Fibroblast of villous mesenchyme (primary cell): ENCODE measurements at regions not wholly inside any gene's neighbourhood (a gene's known extent, or its start where the extent isn't known, plus 50 kb on each side); places are given as distances from the start of the nearest gene placed in this dataset.

Experiments used
- DNase-seq: peaks from one replicate; pipeline ENCODE4 v3.0.0-alpha.2; 2010; ENCODE audit warnings: low read depth
- H3K4me3 ChIP-seq: 2 replicates; pipeline ENCODE4 v1.5.1; 2011; ENCODE audit warnings: low read depth, mild to moderate bottlenecking, low read length
- TF ChIP-seq, protein P1 (sequence below): IDR thresholded peaks from 2 replicates; pipeline ENCODE4 v1.5.1; 2012; ENCODE audit warnings: low read depth, mild to moderate bottlenecking, low read length; ENCODE audit not compliant: insufficient read depth

GRCh38 chr5:155507363-155507762 lies 493.8 kb downstream of the KIF4B start:
- DNase-seq: no peak

DNA sequence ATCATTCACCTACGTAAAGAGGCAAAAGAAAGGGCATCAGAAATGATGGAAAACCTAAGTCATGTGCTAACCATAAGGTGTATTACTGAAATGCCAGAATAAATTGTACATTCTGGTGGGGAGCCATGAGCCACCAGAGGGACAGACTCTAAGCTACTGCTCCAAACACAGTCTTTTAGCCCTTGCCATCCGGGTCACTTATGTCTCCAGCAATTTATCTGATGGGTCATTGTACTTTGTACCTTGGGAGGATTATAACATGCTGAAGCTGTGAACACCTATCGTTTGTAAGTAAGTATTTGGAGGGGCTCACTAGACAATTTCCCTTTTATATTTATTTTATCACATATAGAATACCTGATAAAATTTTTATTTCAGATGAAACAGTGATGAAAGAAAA lies 495.1 kb downstream of the KIF4B start:
- no peak for DNase-seq
- no peak overlapping the region for H3K4me3 ChIP-seq
- TF ChIP-seq, protein P1, sequence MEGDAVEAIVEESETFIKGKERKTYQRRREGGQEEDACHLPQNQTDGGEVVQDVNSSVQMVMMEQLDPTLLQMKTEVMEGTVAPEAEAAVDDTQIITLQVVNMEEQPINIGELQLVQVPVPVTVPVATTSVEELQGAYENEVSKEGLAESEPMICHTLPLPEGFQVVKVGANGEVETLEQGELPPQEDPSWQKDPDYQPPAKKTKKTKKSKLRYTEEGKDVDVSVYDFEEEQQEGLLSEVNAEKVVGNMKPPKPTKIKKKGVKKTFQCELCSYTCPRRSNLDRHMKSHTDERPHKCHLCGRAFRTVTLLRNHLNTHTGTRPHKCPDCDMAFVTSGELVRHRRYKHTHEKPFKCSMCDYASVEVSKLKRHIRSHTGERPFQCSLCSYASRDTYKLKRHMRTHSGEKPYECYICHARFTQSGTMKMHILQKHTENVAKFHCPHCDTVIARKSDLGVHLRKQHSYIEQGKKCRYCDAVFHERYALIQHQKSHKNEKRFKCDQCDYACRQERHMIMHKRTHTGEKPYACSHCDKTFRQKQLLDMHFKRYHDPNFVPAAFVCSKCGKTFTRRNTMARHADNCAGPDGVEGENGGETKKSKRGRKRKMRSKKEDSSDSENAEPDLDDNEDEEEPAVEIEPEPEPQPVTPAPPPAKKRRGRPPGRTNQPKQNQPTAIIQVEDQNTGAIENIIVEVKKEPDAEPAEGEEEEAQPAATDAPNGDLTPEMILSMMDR: no peak

More at GRCh38 chr5:155507363-155507762, 493.8 kb downstream of the KIF4B start:
- TF ChIP-seq, protein P1: no peak
- no peak overlapping the region for H3K4me3 ChIP-seq

DNA sequence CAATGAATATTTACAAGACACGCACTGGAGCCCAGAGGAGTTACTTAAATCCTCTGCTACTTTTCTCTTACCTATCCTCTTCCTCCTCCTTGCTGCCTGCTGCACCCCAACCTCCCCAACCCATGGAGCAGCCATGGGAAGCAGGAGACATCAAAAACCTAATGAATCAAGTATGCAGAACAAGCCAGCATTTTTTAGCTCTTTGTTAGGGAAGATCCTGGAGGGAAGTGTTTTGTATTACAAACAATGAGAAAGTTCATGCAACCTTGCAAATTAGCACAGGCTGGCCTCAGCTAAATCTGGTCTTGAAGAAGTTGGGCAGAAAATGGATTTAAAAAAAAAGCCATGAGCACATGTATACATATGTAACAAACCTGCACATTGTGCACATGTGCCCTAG lies 498.8 kb downstream of the KIF4B start:
- DNase-seq: no peak
- no peak overlapping the region for H3K4me3 ChIP-seq
- TF ChIP-seq, protein P1: no peak

DNA sequence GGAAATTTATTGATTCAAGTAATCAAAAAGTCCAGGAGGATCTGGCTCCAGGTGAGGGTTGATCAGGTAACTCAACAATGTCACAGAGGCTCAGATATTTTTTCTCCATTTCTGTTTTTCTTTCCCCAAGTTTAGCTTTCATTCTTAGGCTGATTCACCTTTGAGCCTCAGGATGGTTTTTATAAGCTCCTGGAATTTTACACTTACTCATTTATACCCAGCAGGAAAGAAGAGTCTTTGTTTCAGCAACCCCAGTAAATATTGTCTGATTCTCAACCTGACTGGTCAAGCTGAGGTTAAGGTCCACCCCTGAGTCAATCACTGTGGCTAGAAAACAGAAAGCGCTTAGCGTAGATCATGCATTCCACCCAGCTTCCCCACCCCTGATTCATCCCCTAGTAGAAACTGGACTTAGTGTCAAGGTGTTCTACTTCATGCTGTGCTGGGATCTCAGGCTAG lies 500.6 kb downstream of the KIF4B start:
- TF ChIP-seq, protein P1: no peak
- no peak overlapping the region for H3K4me3 ChIP-seq
- DNase-seq: no peak

DNA sequence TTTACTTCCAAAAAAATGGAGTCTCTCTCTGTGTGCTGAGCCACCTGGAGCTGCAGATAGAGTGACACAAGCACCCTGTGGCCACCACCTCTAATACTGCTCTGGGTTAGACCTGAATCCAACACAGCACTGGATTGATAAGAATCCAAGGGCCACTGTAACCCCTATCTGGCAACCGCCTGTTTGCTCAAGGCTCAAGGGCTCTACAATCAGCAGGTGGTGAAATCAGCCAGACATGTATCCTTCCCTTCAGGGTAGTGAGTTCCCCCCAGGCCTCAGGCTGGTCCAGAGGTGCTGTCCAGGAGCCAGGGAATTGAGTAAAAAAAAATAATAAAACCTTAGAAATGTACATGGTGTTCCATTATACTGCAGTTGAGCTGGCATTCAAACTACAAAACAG lies 509.0 kb downstream of the KIF4B start:
- TF ChIP-seq, protein P1: no peak
- no peak for DNase-seq
- H3K4me3 ChIP-seq: no peak overlapping the region

- H3K4me3 ChIP-seq: no peak overlapping the region
- TF ChIP-seq, protein P1: no peak
- DNase-seq: no peak
Measured at GRCh38 chr5:155529362-155529761, 515.8 kb downstream of the KIF4B start.

DNA sequence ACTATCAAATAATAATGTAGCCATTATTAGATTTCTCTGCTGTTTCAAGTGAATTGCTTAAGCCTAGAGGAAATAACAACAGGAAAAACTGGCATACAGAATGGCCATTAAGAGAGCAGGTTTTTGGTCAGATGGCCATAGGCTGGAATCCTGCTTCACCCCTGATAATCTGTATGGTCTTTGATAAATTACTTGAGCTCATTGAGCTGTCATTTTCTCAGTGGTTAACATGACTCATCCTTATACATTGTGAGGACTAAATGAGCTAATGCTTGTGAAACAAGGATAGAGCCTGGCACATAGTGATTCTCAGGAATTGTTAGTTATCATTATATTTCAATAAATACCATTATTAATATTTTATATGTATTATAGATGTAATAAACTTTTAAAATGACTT lies 516.5 kb downstream of the KIF4B start:
- H3K4me3 ChIP-seq: no peak overlapping the region
- no peak for DNase-seq
- TF ChIP-seq, protein P1: no peak
